Endothelial cell of umbilical vein (primary cell): ENCODE measurements at regions not wholly inside any gene's neighbourhood (a gene's known extent, or its start where the extent isn't known, plus 50 kb on each side); places are given as distances from the start of the nearest gene placed in this dataset.

Experiments
- BruUV-seq: library from RNA; stranded (reverse); fragments of 400-500 nt; replicated peaks from 2 replicates; lab custom pipeline; 2021; lab: Mats Ljungman, UMichigan
- CTCF ChIA-PET: fragments of 300-600, 350-600 bp; sonication (Branson Sonifier 250); formaldehyde crosslinking; loops from one replicate; lab custom pipeline; 2021; ENCODE audit warnings: antibody characterized with exemption, inconsistent platforms; lab: Charles Lee
- POLR2A ChIA-PET: fragments of 300-600, 350-600 bp; sonication (Branson Sonifier 250); formaldehyde crosslinking; loops from one replicate; lab custom pipeline; 2021; ENCODE audit warnings: antibody characterized with exemption, inconsistent platforms; lab: Charles Lee
- DNase-seq: peaks from one replicate; pipeline ENCODE4 v3.0.0-alpha.2; 2011; ENCODE audit warnings: low read depth, low spot score
- FAIRE-seq: peaks from 2 replicates; lab custom pipeline; 2011; peaks lifted over from hg19 to GRCh38; lab: Jason Lieb, UNC
- H2AFZ ChIP-seq: 2 replicates; pipeline ENCODE4 v1.6.0; 2012; ENCODE audit warnings: low read depth, low read length, control low read depth, inconsistent platforms
- H3K27ac ChIP-seq: 2 replicates; pipeline ENCODE4 v1.5.1; 2011; ENCODE audit warnings: low read depth, mild to moderate bottlenecking, control low read depth, low read length, moderate library complexity; ENCODE audit not compliant: insufficient read depth
- H3K27me3 ChIP-seq, 2 experiments: 2 replicates each; pipeline versions ENCODE4 v1.6.0 to v1.6.1; 2011; ENCODE audit warnings: low read length in 2 of 2, mixed read lengths in 1 of 2; ENCODE audit not compliant: control insufficient read depth in 2 of 2, insufficient read depth in 2 of 2
- H3K36me3 ChIP-seq, 2 experiments: 2 replicates in 1 of 2; 3 replicates in 1 of 2; pipeline ENCODE4 v1.5.1; 2011; ENCODE audit warnings: low read length in 2 of 2, mild to moderate bottlenecking in 1 of 2, moderate library complexity in 1 of 2; ENCODE audit not compliant: control insufficient read depth in 2 of 2, insufficient read depth in 2 of 2; ENCODE audit errors: extremely low read depth in 1 of 2
- H3K4me1 ChIP-seq: 3 replicates; pipeline ENCODE4 v1.5.1; 2011; ENCODE audit warnings: mild to moderate bottlenecking, low read length; ENCODE audit not compliant: control insufficient read depth, insufficient read depth; ENCODE audit errors: extremely low read depth
- H3K4me2 ChIP-seq: 2 replicates; pipeline ENCODE4 v1.6.1; 2011; ENCODE audit warnings: low read length, control low read depth, mixed read lengths; ENCODE audit not compliant: insufficient read depth
- H3K4me3 ChIP-seq, 3 experiments: fragments of 200-600 bp in 1 of 3; sonication (generic), shearing (Covaris generic) in 1 of 3; replicated peaks in 1 of 3; 2 replicates each; pipeline ENCODE4 v1.5.1; 2011 to 2016; ENCODE audit warnings: control low read depth in 3 of 3, low read length in 3 of 3, mild to moderate bottlenecking in 2 of 3, inconsistent platforms in 1 of 3, low read depth in 1 of 3, moderate library complexity in 1 of 3; ENCODE audit not compliant: insufficient read depth in 1 of 3
- H3K79me2 ChIP-seq: 2 replicates; pipeline ENCODE4 v1.6.0; 2012; ENCODE audit warnings: low read length, inconsistent platforms; ENCODE audit not compliant: control insufficient read depth, insufficient read depth
- H3K9ac ChIP-seq: replicated peaks from 2 replicates; pipeline ENCODE3; 2011; ENCODE audit warnings: low read length, control low read depth; ENCODE audit not compliant: insufficient read depth; ENCODE audit errors: extremely low read depth
- H3K9me1 ChIP-seq: replicated peaks from 3 replicates; pipeline ENCODE4 v1.6.0; 2011; ENCODE audit warnings: mild to moderate bottlenecking, low read length; ENCODE audit not compliant: control insufficient read depth, insufficient read depth; ENCODE audit errors: extremely low read depth
- H3K9me3 ChIP-seq: replicated peaks from 2 replicates; pipeline ENCODE4 v1.5.1; 2012; ENCODE audit warnings: low read length, inconsistent platforms; ENCODE audit not compliant: control insufficient read depth, insufficient read depth
- H4K20me1 ChIP-seq: replicated peaks from 2 replicates; pipeline ENCODE3; 2011; ENCODE audit warnings: mild to moderate bottlenecking, low read length; ENCODE audit not compliant: control insufficient read depth, insufficient read depth; ENCODE audit errors: extremely low read depth
- CTCF ChIP-seq, 2 donors: IDR thresholded peaks; 1 replicate in 1 of 2; 2 replicates in 1 of 2; pipeline ENCODE4 v1.5.1; 2011; ENCODE audit warnings: low read length in 2 of 2, mild to moderate bottlenecking in 2 of 2, moderate library complexity in 2 of 2, control low read depth in 1 of 2, inconsistent platforms in 1 of 2, low read depth in 1 of 2; ENCODE audit not compliant: insufficient read depth in 1 of 2; ENCODE audit errors: extremely low read depth in 1 of 2
- EZH2 ChIP-seq: IDR thresholded peaks from 2 replicates; pipeline ENCODE4 v1.6.1; 2012; ENCODE audit warnings: borderline replicate concordance, low read depth, mild to moderate bottlenecking, moderate library complexity, low read length, inconsistent platforms; ENCODE audit not compliant: severe bottlenecking
- FOS ChIP-seq: IDR thresholded peaks from 2 replicates; pipeline ENCODE4 v1.6.1; 2011; ENCODE audit warnings: mild to moderate bottlenecking, low read length, moderate library complexity, borderline replicate concordance; ENCODE audit not compliant: insufficient read depth
- GATA2 ChIP-seq: IDR thresholded peaks from 2 replicates; pipeline ENCODE4 v1.7.0; 2011; ENCODE audit warnings: low read depth, mild to moderate bottlenecking, moderate library complexity, mixed read lengths, low read length; ENCODE audit not compliant: insufficient read length, insufficient read depth
- JUN ChIP-seq: IDR thresholded peaks from 2 replicates; pipeline ENCODE4 v1.6.1; 2011; ENCODE audit warnings: borderline replicate concordance, low read depth; ENCODE audit not compliant: insufficient read length, insufficient read depth
- MAX ChIP-seq: IDR thresholded peaks from 2 replicates; pipeline ENCODE4 v1.6.1; 2011; ENCODE audit not compliant: insufficient read depth, insufficient read length
- MYC ChIP-seq: IDR thresholded peaks from one replicate; pipeline ENCODE4 v1.6.1; 2011; ENCODE audit warnings: mild to moderate bottlenecking, low read depth, low read length
- POLR2A ChIP-seq: IDR thresholded peaks from 2 replicates; pipeline ENCODE4 v1.6.1; 2012; ENCODE audit warnings: low read depth, mild to moderate bottlenecking, control low read depth, low read length
- POLR2AphosphoS5 ChIP-seq: IDR thresholded peaks from 2 replicates; pipeline ENCODE4 v1.6.1; 2012; ENCODE audit warnings: low read depth, mild to moderate bottlenecking, control low read depth, low read length, moderate library complexity; ENCODE audit not compliant: insufficient read depth
- dilution Hi-C: fragments of 300-500 bp; cut with MboI; formaldehyde crosslinking; loops from one replicate; pipeline ENCODE4 v1.15.0; 2019; ENCODE audit warnings: low sequenced_read_pairs; ENCODE audit not compliant: extremely low pct_ligation_motif_present
- intact Hi-C: fragments of 100-400 bp; cut with micrococcal nuclease; formaldehyde crosslinking; loops from one replicate; pipeline ENCODE4 v1.10.0; 2022

- ChIA-PET CTCF (interaction anchor here (1.1 to 1.7 kb wide), 3 partner anchors 10 to 32 kb away, joined by 3 to 5 read pairs (median 4); no protein-coding TSS in a partner anchor), POLR2A (no interaction called here)
- no TSS peak for BruUV-seq
- no peak overlapping the region for H3K4me2 ChIP-seq
- no peak overlapping the region for H3K9ac ChIP-seq
- no peak overlapping the region for H3K4me3 ChIP-seq
- no peaks in the 10 kb centered on the region for H3K36me3 ChIP-seq
- no peaks in the 10 kb centered on the region for H3K9me1 ChIP-seq
- H4K20me1 ChIP-seq = no peaks in the 10 kb centered on the region
- H3K27ac ChIP-seq = no peak overlapping the region
- H3K79me2 ChIP-seq = no peaks in the 10 kb centered on the region
- intact Hi-C loops (no loop called here), dilution Hi-C loops (no loop called here)
- H2AFZ ChIP-seq = no peak overlapping the region
- H3K4me1 ChIP-seq = no peaks in the 10 kb centered on the region
- FAIRE-seq (no peak), DNase-seq (no peak)
- no peaks in the 10 kb centered on the region for H3K9me3 ChIP-seq
- no peaks in the 10 kb centered on the region for H3K27me3 ChIP-seq
- no peak for TF ChIP-seq GATA2
- TF ChIP-seq MAX = no peak
- no peak for TF ChIP-seq EZH2
- no peak for TF ChIP-seq CTCF (IDR thresholded peaks at IDR 0.05; ENCODE audit: extremely low read depth in 1 of 2, insufficient read depth in 1 of 2, low read depth in 1 of 2, low read length in 2 of 2)
- TF ChIP-seq POLR2A = no peak
- TF ChIP-seq JUN = no peak
- TF ChIP-seq MYC = no peak
- TF ChIP-seq POLR2AphosphoS5 = no peak
- no peak for TF ChIP-seq FOS
These were observed 70.8 kb upstream of the FAM174A start for GRCh38 chr5:100464418-100464817.
